NB4 (cell line): ENCODE measurements at regions not wholly inside any gene's neighbourhood (a gene's known extent, or its start where the extent isn't known, plus 50 kb on each side); places are given as distances from the start of the nearest gene placed in this dataset.
A peak's percentile ranks its signal among the peaks of the same experiment; 100 is the strongest.
"Not testable (repeated sequence)": the region's sequence is repeated elsewhere in the genome, so short reads cannot be mapped to it uniquely, and the experiment has no call there.

ENCODE experiments used
- DNase-seq: peaks from one replicate; pipeline ENCODE4 v3.0.0; 2010; ENCODE audit warnings: low read depth
- H3K4me3 ChIP-seq: one replicate; pipeline ENCODE4 v1.5.1; 2011; ENCODE audit warnings: mild to moderate bottlenecking, low read depth, low read length, moderate library complexity
- CTCF ChIP-seq: IDR thresholded peaks from one replicate; pipeline ENCODE4 v1.5.1; 2012; ENCODE audit warnings: low read depth, low read length
- MAX ChIP-seq: IDR thresholded peaks from 2 replicates; pipeline ENCODE4 v1.6.1; 2011; ENCODE audit warnings: low read depth, low read length
- MYC ChIP-seq: IDR thresholded peaks from 2 replicates; pipeline ENCODE4 v1.6.1; 2011; ENCODE audit warnings: low read depth, low read length
- POLR2A ChIP-seq: IDR thresholded peaks from 2 replicates; pipeline ENCODE4 v1.6.1; 2011; ENCODE audit warnings: mild to moderate bottlenecking; ENCODE audit not compliant: insufficient read length; ENCODE audit errors: extremely low read depth

- H3K4me3 ChIP-seq = no peak overlapping the region
- no peak for TF ChIP-seq MYC
- TF ChIP-seq MAX = no peak
- no peak for TF ChIP-seq POLR2A
- no peak for TF ChIP-seq CTCF
- DNase-seq = no peak
These were observed 108.7 kb downstream of the GPX5 start for GRCh38 chr6:28634411-28634760.

GRCh38 chr6:28634761-28635546 lies 109.3 kb downstream of the GPX5 start:
- no peak for DNase-seq
- TF ChIP-seq MAX = no peak
- TF ChIP-seq POLR2A = no peak
- no peak for TF ChIP-seq CTCF
- no peak for TF ChIP-seq MYC
- no peak overlapping the region for H3K4me3 ChIP-seq

- TF ChIP-seq CTCF = no peak
- TF ChIP-seq POLR2A = no peak
- TF ChIP-seq MAX = no peak
- TF ChIP-seq MYC = no peak
- H3K4me3 ChIP-seq = no peak overlapping the region
- no peak for DNase-seq
These were observed 110.0 kb downstream of the GPX5 start for GRCh38 chr6:28635547-28636158.

- TF ChIP-seq POLR2A (no peak), MYC (no peak)
- DNase-seq = no peak
- no peak overlapping the region for H3K4me3 ChIP-seq
These were observed 113.2 kb downstream of the GPX5 start for GRCh38 chr6:28638787-28639430.

- H3K4me3 ChIP-seq, DNase-seq: not testable (repeated sequence)
These were observed 114.0 kb downstream of the GPX5 start for GRCh38 chr6:28639445-28640290.

GRCh38 chr6:28643017-28643740 lies 117.5 kb downstream of the GPX5 start:
- TF ChIP-seq MAX = no peak
- no peak for TF ChIP-seq CTCF
- TF ChIP-seq POLR2A = no peak
- TF ChIP-seq MYC = no peak
- peak overlapping the region; percentile 19 for H3K4me3 ChIP-seq
- DNase-seq = peak; percentile 90
